ENCODE measurements at regions not wholly inside any gene's neighbourhood (a gene's known extent, or its start where the extent isn't known, plus 50 kb on each side); places are given as distances from the start of the nearest gene placed in this dataset.

- Mint-ChIP-seq H3K4me1 (ENCODE audit: low read depth) (peaks cover 12% of the 10 kb centered on the region), H3K9me3 (no peaks in the 10 kb centered on the region), H3K27me3 (ENCODE audit: insufficient read depth) (peaks cover 26% of the 10 kb centered on the region; the same call in 1 of the 2 replicates), H3K36me3 (ENCODE audit: low read depth) (no peaks in the 10 kb centered on the region), H3K4me3 (no peak overlapping the region), H3K27ac (no peak overlapping the region)
- no peak for DNase-seq
- TF ChIP-seq CTCF (IDR thresholded peaks at IDR 0.05), result no peak
Measured at GRCh38 chr1:209516771-209517680, 66.5 kb upstream of the CAMK1G start.

GRCh38 chr1:209517681-209518050, 65.8 kb upstream of the CAMK1G start:
- Mint-ChIP-seq H3K9me3 (no peaks in the 10 kb centered on the region), H3K27me3 (ENCODE audit: insufficient read depth) (peaks cover 30% of the 10 kb centered on the region; the same call in 1 of the 2 replicates), H3K36me3 (ENCODE audit: low read depth) (no peaks in the 10 kb centered on the region), H3K4me1 (ENCODE audit: low read depth) (peaks cover 7% of the 10 kb centered on the region), H3K27ac (no peak overlapping the region), H3K4me3 (no peak overlapping the region)
- DNase-seq, result no peak
- no peak for TF ChIP-seq CTCF (IDR thresholded peaks at IDR 0.05)

GRCh38 chr1:209519786-209520185, 63.7 kb upstream of the CAMK1G start:
- H3K4me1 Mint-ChIP-seq (ENCODE audit: low read depth), result no peaks in the 10 kb centered on the region
- DNase-seq, result no peak
- H3K27me3 Mint-ChIP-seq (ENCODE audit: insufficient read depth), result peaks cover 29% of the 10 kb centered on the region; the same call in 1 of the 2 replicates
- no peaks in the 10 kb centered on the region for H3K36me3 Mint-ChIP-seq (ENCODE audit: low read depth)
- TF ChIP-seq CTCF (IDR thresholded peaks at IDR 0.05), result no peak
- H3K9me3 Mint-ChIP-seq, result no peaks in the 10 kb centered on the region
- H3K4me3 Mint-ChIP-seq, result no peak overlapping the region
- no peak overlapping the region for H3K27ac Mint-ChIP-seq

GRCh38 chr1:209522826-209523225, 60.7 kb upstream of the CAMK1G start:
- DNase-seq, result no peak
- peaks cover 20% of the 10 kb centered on the region; the same call in 1 of the 2 replicates for H3K27me3 Mint-ChIP-seq (ENCODE audit: insufficient read depth)
- no peaks in the 10 kb centered on the region for H3K36me3 Mint-ChIP-seq (ENCODE audit: low read depth)
- H3K27ac Mint-ChIP-seq, result no peak overlapping the region
- no peak overlapping the region for H3K4me3 Mint-ChIP-seq
- TF ChIP-seq CTCF (IDR thresholded peaks at IDR 0.05), result no peak
- H3K4me1 Mint-ChIP-seq (ENCODE audit: low read depth), result peaks cover 10% of the 10 kb centered on the region
- H3K9me3 Mint-ChIP-seq, result no peaks in the 10 kb centered on the region

- H3K27ac Mint-ChIP-seq, result no peak overlapping the region
- no peak overlapping the region for H3K4me3 Mint-ChIP-seq
- peaks cover 22% of the 10 kb centered on the region for H3K4me1 Mint-ChIP-seq (ENCODE audit: low read depth)
- H3K9me3 Mint-ChIP-seq, result no peaks in the 10 kb centered on the region
- H3K36me3 Mint-ChIP-seq (ENCODE audit: low read depth), result no peaks in the 10 kb centered on the region
- peaks cover 19% of the 10 kb centered on the region for H3K27me3 Mint-ChIP-seq (ENCODE audit: insufficient read depth)
- TF ChIP-seq CTCF (IDR thresholded peaks at IDR 0.05), result no peak
- no peak for DNase-seq
Measured at GRCh38 chr1:209526137-209526536, 57.4 kb upstream of the CAMK1G start.

Measured in HFFc6 (cell line).